ENCODE measurements at regions not wholly inside any gene's neighbourhood (a gene's known extent, or its start where the extent isn't known, plus 50 kb on each side); places are given as distances from the start of the nearest gene placed in this dataset.
A peak's percentile ranks its signal among the peaks of the same experiment; 100 is the strongest.

DNA sequence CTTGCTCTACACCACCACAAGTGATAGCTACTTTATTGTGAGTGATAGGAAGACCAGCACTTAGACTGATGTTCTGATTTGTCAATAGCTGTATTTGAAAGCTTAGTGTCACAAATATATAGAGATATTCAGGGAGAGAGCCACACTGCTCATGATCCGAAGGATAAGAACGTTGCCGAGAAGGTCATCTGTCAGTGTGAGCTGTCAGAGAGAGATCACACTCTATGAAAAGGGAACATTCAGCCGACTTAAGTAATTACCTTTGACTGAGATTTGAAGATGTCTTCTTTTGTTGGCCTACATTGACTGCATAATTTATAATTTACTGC is 322.6 kb downstream of the TFEC start:
- TF ChIP-seq POLR2A (IDR thresholded peaks at IDR 0.05; ENCODE audit: low read length) (no peak), GATA1 (IDR thresholded peaks at IDR 0.05; ENCODE audit: low read depth, low read length) (no peak)
- no peak for DNase-seq

DNA sequence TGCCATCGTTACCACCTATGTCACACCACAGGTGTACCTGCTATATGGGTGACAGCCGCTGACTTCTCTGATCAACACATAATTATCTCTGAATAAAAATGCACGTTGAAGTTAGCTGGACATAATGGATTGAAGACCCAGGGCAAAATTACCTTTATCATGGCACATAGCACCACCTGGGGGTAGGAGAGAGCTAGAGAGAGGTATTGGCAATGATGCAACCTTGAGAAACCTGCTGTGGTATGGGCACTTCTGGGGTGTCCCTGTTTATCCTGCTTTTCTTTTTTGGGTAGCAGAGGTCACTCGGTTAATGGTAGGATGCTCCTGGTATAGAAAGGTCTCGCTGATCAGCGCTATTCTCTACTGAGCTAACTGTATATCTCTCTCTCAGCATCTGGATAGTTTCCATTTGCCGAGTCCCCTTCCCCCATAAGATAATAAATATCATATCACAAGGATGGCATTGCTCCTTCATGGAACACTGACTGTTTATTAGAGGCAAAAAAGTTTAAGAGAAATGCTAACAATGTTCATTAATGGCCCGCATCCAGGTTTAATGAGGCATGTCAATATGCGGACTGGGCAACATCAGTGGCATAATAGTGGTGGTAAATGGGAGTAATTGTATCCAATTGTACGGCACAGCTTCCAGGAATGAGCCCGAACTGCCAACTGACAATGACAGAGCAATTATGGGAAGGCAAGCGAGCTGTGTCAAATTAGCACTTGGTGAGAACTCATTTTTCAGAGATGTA is 323.1 kb downstream of the TFEC start:
- DNase-seq, result peak; percentile 7 to 50
- TF ChIP-seq GATA1 (IDR thresholded peaks at IDR 0.05; ENCODE audit: low read depth, low read length), result no peak
- TF ChIP-seq POLR2A (IDR thresholded peaks at IDR 0.05; ENCODE audit: low read length), result no peak

DNA sequence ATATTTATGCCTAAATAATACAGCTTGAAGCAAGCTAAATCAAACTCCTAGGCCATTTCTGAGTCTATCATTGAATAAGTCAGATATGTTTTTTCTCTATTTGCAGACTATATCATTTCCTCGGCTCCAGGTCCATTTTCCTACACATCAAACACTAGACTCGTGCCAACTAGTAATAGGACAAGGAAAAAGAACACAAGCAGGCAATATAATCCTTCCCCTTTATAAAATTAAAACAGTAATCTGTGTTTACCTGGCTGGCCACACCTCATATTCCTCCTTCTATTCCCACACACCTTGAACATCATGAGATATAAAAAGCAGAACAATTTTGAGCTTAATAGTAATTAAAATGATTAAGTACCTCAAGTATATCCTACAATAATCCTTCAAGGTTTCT is 325.7 kb downstream of the TFEC start:
- TF ChIP-seq GATA1 (IDR thresholded peaks at IDR 0.05; ENCODE audit: low read depth, low read length), result no peak
- TF ChIP-seq POLR2A (IDR thresholded peaks at IDR 0.05; ENCODE audit: low read length), result no peak
- DNase-seq, result no peak

DNA sequence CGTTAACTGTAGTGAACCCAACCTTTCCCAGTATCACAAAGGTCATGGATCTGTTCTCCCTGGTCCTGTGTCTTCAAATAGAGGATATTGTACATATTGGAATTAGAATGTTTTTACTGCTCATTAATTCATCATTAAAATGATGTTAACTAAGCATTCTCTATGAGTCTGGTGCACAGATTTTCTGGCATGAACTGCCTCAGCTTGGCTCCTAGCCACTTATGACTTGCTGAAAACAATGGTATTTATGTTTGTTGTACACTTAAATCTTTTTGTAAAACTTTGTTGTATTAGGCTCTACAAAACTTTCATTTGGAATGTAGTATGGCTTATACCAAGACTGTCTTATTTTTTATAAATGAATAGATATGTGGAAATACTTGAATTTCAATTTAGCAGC is 329.4 kb downstream of the TFEC start:
- TF ChIP-seq POLR2A (IDR thresholded peaks at IDR 0.05; ENCODE audit: low read length), result no peak
- TF ChIP-seq GATA1 (IDR thresholded peaks at IDR 0.05; ENCODE audit: low read depth, low read length), result no peak

DNA sequence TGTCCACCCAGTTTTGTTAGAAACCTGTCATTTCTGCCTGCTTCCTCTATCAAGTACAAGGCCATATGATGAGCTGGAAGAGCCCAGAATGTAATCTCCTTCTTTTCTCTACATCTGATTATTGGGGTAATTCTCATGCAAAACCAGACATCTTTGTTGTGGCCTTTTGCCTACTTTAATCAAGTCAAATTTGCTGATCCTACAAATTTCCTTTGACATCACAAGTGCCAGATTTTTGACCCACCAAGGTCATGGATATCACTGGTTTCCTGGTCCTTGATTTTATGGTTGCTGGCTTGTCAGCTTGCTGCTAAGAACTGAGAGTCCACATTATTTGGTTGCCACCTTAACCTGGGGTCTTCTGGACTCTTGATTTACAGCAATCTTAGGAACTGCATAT is 336.1 kb downstream of the TFEC start:
- TF ChIP-seq POLR2A (IDR thresholded peaks at IDR 0.05; ENCODE audit: low read length) (no peak), GATA1 (IDR thresholded peaks at IDR 0.05; ENCODE audit: low read depth, low read length) (no peak)
- DNase-seq, result no peak

More for the DNA sequence above, 329.4 kb downstream of the TFEC start:
- no peak for DNase-seq

DNA sequence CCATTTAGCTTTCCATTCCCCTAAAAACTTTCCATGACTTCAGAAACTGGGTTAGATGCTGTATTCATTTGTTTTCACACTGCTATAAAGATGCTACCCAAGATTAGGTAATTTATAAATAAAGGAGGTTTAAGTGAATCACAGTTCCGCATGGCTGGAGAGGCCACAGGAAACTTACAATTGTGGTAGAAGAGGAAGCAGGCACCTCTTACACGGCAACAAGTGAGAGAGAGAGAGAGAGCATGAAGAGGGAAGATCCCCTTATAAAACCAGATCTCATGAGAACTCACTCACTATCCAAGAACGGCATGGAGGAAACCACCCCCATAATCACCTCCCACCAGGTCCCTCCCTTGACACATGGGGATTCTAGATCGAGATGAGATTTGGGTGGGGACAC is 336.8 kb downstream of the TFEC start:
- DNase-seq, result peak in 1 of 2 experiments; percentile 1
- TF ChIP-seq POLR2A (IDR thresholded peaks at IDR 0.05; ENCODE audit: low read length), result no peak
- TF ChIP-seq GATA1 (IDR thresholded peaks at IDR 0.05; ENCODE audit: low read depth, low read length), result no peak

DNA sequence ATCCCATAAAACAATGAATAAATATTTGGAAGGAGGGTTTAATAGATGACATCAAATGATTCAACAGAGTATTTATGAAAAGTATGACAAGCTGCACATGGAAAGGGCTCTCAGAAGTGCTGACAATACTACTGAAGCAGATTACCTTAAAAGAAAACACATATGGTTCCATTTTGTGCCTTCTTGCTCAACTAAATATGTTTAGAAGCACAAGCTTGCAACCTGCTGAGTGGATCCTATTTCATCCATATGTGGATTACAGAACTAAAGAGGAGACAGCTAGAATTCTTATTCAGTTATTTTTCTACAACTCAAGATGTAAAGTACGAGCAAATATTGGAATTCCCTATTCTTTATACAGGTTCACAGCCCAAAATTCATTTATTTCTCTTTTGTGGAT is 340.6 kb downstream of the TFEC start:
- TF ChIP-seq POLR2A (IDR thresholded peaks at IDR 0.05; ENCODE audit: low read length) (no peak), GATA1 (IDR thresholded peaks at IDR 0.05; ENCODE audit: low read depth, low read length) (no peak)
- no peak for DNase-seq

DNA sequence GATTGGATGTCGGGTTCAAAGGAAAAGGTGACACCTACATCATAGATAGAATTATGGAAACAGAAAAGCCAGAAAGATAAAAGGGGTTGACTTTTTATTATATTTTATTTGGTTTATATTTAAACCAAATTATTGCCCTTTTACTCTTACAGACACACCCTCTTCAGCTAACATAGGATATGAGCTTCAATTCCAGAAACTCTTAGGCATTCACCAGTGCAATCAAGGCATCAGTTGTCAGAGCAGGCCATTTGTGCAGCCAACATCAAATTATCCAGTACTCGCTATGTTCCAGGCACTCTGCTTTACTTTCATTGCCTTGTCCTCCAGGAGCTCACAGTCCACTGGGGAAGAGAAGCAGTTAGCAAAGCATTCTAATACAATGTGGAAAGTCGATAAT is 347.5 kb downstream of the TFEC start:
- DNase-seq, result no peak
- no peak for TF ChIP-seq POLR2A (IDR thresholded peaks at IDR 0.05; ENCODE audit: low read length)
- TF ChIP-seq GATA1 (IDR thresholded peaks at IDR 0.05; ENCODE audit: low read depth, low read length), result no peak

DNA sequence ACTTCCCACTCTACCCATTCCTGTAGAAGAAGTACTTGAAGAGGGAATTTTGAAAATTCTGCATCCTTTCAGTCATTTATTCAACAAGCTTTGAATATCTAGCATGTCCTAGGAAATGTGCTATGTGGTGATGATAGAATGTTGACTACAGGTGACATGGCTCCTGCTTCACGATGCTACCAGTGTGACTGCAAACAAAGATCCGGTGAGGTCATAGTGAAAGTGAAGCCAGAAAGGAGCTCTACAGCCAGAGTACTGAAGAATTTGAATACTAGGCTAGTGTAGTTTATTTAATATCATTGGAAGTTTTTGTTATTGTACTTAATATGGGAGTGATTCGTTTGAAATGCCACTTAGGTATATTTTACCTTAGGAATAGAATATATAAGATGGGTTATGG is 348.1 kb downstream of the TFEC start:
- no peak for DNase-seq
- TF ChIP-seq GATA1 (IDR thresholded peaks at IDR 0.05; ENCODE audit: low read depth, low read length) (no peak), POLR2A (IDR thresholded peaks at IDR 0.05; ENCODE audit: low read length) (no peak)

DNA sequence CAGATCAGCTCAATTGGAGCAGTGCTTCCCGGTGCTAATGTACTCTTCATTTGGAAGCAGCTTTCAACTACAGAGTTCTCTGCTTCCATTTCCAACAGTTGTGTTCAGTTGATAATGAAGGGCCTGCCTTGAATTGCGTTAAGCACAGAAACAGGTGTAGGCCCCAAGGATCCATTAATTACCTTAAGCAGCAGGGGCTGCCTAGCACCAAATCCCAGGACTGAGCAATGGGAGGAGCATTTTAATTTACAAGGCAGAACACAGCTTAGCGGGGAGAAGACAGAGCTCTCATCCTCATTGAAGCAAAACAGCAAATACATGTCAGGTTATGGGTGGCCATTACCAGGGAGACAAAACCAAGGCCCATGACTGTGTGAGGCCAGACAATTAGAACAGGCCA is 349.6 kb downstream of the TFEC start:
- TF ChIP-seq POLR2A (IDR thresholded peaks at IDR 0.05; ENCODE audit: low read length), result no peak
- TF ChIP-seq GATA1 (IDR thresholded peaks at IDR 0.05; ENCODE audit: low read depth, low read length), result no peak
- no peak for DNase-seq

DNA sequence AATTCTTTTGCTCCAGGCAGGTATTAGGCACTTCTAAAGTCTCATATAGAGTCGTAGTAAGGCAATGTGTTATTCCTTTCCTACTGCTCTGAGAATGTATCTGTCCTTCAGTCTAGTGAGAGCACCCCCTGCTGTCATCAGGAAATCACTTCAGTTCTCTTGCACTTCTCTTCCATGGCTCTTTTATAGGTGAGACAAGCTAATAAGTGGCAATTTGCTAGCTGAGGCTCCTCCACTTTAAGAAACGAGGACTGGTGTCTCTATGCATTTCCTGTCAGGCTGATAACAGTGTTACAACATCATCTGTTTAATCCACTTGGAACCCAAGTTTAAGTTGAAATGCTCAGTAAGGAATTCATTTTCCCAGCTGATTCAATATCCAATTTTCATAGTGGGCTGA is 350.6 kb downstream of the TFEC start:
- DNase-seq, result peak; percentile 2 to 22
- TF ChIP-seq GATA1 (IDR thresholded peaks at IDR 0.05; ENCODE audit: low read depth, low read length), result no peak
- no peak for TF ChIP-seq POLR2A (IDR thresholded peaks at IDR 0.05; ENCODE audit: low read length)

DNA sequence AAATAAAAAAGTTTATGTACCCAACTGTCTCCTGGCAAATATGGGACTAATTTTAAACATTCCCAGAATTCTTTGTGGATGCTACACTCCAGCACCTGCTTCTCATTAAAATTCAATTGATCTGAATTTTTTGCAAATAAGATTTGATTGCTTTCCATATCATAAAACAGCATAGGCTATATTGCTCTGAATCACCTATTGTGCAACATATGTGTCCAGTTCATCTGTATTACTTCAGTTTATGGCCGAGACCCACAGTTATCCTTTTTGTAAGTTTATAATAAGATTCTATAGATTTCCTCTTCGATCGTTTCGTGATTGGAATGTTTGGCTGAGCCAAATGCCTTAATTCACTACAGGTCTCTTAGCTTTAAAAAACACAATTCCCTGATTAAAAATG is 351.1 kb downstream of the TFEC start:
- TF ChIP-seq POLR2A (IDR thresholded peaks at IDR 0.05; ENCODE audit: low read length) (no peak), GATA1 (IDR thresholded peaks at IDR 0.05; ENCODE audit: low read depth, low read length) (no peak)
- no peak for DNase-seq

DNA sequence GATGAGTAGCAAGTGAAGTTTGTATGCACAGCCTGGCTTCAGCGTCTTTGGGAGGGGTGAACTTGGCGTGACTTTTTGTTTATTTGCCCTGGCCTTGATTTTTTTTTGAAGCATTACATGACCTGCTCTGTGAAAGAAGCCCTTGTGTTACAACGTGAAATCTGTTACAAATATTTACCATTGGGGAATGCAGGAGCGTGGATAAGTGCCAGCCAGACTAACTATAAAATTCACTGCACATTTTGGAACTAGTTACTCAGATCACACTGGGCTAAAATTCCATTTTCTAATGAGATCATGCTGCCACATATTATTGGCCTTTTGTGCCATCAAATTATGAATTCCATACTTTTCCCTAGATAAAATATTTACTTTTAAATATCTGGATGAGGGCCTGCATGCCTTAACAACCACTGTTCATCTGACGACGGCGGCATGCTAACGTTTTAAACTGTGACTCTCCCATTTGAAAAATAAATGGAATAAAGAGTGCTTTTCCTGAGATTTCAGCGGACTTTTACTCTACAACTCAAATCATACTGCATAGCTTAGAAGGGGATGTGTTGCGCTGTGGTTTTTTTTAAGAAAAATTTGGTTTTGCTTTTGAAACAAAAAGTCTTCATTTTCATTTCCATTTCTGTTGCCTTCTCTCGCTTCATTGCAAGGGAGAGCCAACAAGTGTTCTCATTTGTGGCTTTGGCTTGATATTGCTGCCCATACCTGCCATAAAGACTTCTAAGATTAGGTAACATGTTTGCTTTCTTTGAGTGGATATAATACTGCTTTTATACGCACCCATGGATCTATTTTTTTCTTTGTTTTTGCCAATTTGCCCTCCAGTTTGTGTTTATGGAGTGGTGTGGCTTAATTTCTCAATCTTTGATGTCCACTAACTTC is 352.2 kb downstream of the TFEC start:
- DNase-seq, result no peak
- TF ChIP-seq GATA1 (IDR thresholded peaks at IDR 0.05; ENCODE audit: low read depth, low read length) (no peak), POLR2A (IDR thresholded peaks at IDR 0.05; ENCODE audit: low read length) (no peak)

DNA sequence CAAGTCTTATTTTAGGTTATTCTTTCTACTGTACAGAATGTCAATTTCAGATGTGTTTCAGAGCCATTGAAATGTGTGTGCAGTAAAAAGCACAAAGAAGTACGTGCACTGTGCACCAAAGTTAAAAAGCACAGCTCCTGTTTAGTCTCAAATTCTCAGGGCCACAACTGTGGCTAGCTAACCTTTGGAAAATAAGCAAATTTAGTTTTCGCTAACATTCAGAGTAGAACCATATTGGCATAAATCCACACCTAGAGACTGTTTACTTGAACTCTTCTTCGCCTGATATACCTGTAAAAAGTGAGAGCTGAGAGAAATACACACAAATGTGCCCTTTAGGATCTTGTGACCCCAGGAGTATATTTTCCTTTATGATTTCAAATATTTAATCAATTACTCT is 353.9 kb downstream of the TFEC start:
- DNase-seq, result no peak
- TF ChIP-seq POLR2A (IDR thresholded peaks at IDR 0.05; ENCODE audit: low read length) (no peak), GATA1 (IDR thresholded peaks at IDR 0.05; ENCODE audit: low read depth, low read length) (no peak)

DNA sequence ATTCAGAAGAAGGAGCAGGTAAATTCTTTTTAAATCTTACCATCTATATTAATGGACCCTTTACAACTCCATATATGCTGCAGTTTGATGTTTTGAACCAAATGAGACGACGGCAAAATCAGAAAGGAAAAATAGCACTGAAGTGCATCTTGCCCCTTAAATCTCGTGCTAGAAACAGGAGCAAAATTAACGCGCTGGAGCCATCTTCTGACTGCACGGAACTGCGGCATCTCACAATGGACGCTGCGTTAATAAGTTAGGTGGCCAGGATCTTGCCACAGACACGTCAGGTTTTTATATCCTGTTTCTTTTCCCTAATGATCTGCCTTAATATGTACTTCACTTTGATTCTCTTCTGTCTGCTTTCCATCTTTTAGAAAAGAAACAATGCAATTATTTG is 354.5 kb downstream of the TFEC start:
- no peak for DNase-seq
- TF ChIP-seq GATA1 (IDR thresholded peaks at IDR 0.05; ENCODE audit: low read depth, low read length) (no peak), POLR2A (IDR thresholded peaks at IDR 0.05; ENCODE audit: low read length) (no peak)

Measured in erythroblast (primary cell).